PC-3 (cell line): ENCODE measurements at regions not wholly inside any gene's neighbourhood (a gene's known extent, or its start where the extent isn't known, plus 50 kb on each side); places are given as distances from the start of the nearest gene placed in this dataset.
A peak's percentile ranks its signal among the peaks of the same experiment; 100 is the strongest.

Experiments used
- ATAC-seq: fragments of 200-7000 bp; cut with Tn5 transposase; 2 replicates; pipeline ENCODE4 v1.9.1; 2020; ENCODE audit warnings: mild to moderate bottlenecking, moderate library complexity
- BruUV-seq: library from RNA; stranded (reverse); fragments of 400-500 nt; replicated peaks from 2 replicates; lab custom pipeline; 2021; lab: Mats Ljungman, UMichigan
- CTCF ChIA-PET: fragments of 300-600 bp; sonication (Branson Sonifier 250); formaldehyde crosslinking; loops from one replicate; lab custom pipeline; 2022; ENCODE audit warnings: antibody characterized with exemption; lab: Charles Lee
- POLR2A ChIA-PET: fragments of 300-600 bp; sonication (Branson Sonifier 250); formaldehyde crosslinking; loops from one replicate; lab custom pipeline; 2022; ENCODE audit warnings: antibody characterized with exemption; ENCODE audit not compliant: unreplicated experiment; lab: Charles Lee
- DNase-seq: peaks from one replicate; pipeline ENCODE4 v3.0.0-alpha.2; 2015
- H2AFZ ChIP-seq: fragments of 300-600 bp; sonication (generic); 2 replicates; pipeline ENCODE4 v1.6.0; 2016; ENCODE audit warnings: antibody characterized with exemption, low read length
- H3F3A ChIP-seq: fragments of 300-600 bp; sonication (generic); one replicate; pipeline ENCODE4 v1.6.0; 2017; ENCODE audit warnings: antibody characterized with exemption, low read length, control low read depth, mild to moderate bottlenecking; ENCODE audit not compliant: unreplicated experiment
- H3K27ac ChIP-seq: fragments of 300-600 bp; sonication (generic); 2 replicates; pipeline ENCODE4 v1.5.1; 2016; ENCODE audit warnings: mild to moderate bottlenecking, low read length
- H3K27me3 ChIP-seq: fragments of 300-600 bp; sonication (generic); 2 replicates; pipeline ENCODE4 v1.6.1; 2016; ENCODE audit warnings: low read length, mixed read lengths
- H3K36me3 ChIP-seq: fragments of 300-600 bp; sonication (generic); 2 replicates; pipeline ENCODE4 v1.6.1; 2016; ENCODE audit warnings: low read depth, mixed run types, low read length, mixed read lengths
- H3K4me1 ChIP-seq: fragments of 300-600 bp; sonication (generic); 2 replicates; pipeline ENCODE4 v1.5.1; 2016; ENCODE audit warnings: low read length; ENCODE audit not compliant: insufficient read depth
- H3K4me2 ChIP-seq: fragments of 300-600 bp; sonication (generic); 2 replicates; pipeline ENCODE4 v1.6.0; 2016; ENCODE audit warnings: low read length
- H3K4me3 ChIP-seq: fragments of 300-600 bp; sonication (generic); 2 replicates; pipeline ENCODE4 v1.5.1; 2016; ENCODE audit warnings: mild to moderate bottlenecking, low read length, mixed read lengths
- H3K79me2 ChIP-seq: fragments of 300-600 bp; sonication (generic); 2 replicates; pipeline ENCODE4 v1.6.1; 2017; ENCODE audit warnings: low read length, mixed read lengths
- H3K9ac ChIP-seq: fragments of 300-600 bp; sonication (generic); 2 replicates; pipeline ENCODE4 v1.6.0; 2016; ENCODE audit warnings: mild to moderate bottlenecking, low read length
- H3K9me2 ChIP-seq: fragments of 300-600 bp; sonication (generic); replicated peaks from 2 replicates; pipeline ENCODE4 v1.6.1; 2016; ENCODE audit warnings: mixed run types, low read length, mixed read lengths
- H3K9me3 ChIP-seq: fragments of 300-600 bp; sonication (generic); 2 replicates; pipeline ENCODE4 v1.6.1; 2016; ENCODE audit warnings: low read length, mixed read lengths
- H4K20me1 ChIP-seq: fragments of 300-600 bp; sonication (generic); 2 replicates; pipeline ENCODE4 v1.6.1; 2016; ENCODE audit warnings: low read length, mixed read lengths
- EZH2 ChIP-seq: fragments of 300-600 bp; sonication (generic); IDR thresholded peaks from one replicate; pipeline ENCODE4 v1.6.1; 2017; ENCODE audit warnings: antibody characterized with exemption, mild to moderate bottlenecking, low read length; ENCODE audit not compliant: unreplicated experiment
- EZH2phosphoT487 ChIP-seq: fragments of 300-600 bp; sonication (generic); IDR thresholded peaks from 2 replicates; pipeline ENCODE4 v1.6.1; 2018; ENCODE audit warnings: mild to moderate bottlenecking, antibody characterized with exemption, low read length, borderline replicate concordance
- intact Hi-C: fragments of 100-400 bp; cut with micrococcal nuclease; formaldehyde crosslinking; loops from 2 replicates; pipeline ENCODE4 v1.9.0; 2023
- TF ChIP-seq, protein P1 (sequence below): fragments of 300-600 bp; sonication (generic); conservative IDR thresholded peaks from 2 replicates; pipeline ENCODE4 v1.5.1; 2017; ENCODE audit warnings: antibody characterized with exemption, low read depth, mild to moderate bottlenecking, low read length

DNA sequence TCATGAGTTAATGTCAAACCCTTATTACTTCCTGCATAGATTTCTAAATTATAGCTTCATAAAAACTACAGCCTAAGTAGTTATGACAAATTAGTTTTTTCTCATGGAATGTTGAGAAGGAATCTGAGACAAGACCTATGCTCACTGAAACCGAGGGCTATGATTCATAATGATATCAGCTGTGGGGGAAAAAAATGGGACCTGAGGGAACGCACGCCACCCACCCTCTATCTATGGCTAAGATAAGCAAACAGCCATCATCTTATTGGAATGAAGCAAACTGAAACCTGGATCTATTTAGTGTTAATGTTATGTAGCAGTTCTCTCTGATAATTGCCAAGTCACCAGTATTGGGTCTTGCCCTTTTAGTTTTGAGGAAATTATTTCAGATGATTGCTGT is 906.9 kb upstream of the RAG2 start:
- Histone ChIP-seq H3K79me2 (no peaks in the 10 kb centered on the region), H3K27ac (peak overlapping the region; percentile 100), H3K9me2 (no peaks in the 10 kb centered on the region; the same call in 1 of the 2 replicates), H2AFZ (no peak overlapping the region), H3K36me3 (no peaks in the 10 kb centered on the region), H3K4me3 (peak overlapping the region; percentile 57; the same call in 1 of the 2 replicates), H3K4me2 (peak overlapping the region; percentile 81), H3K9ac (peak overlapping the region; percentile 95), H3K9me3 (no peaks in the 10 kb centered on the region), H3K4me1 (peaks cover 69% of the 10 kb centered on the region), H4K20me1 (no peaks in the 10 kb centered on the region), H3K27me3 (no peaks in the 10 kb centered on the region), H3F3A (peaks cover 12% of the 10 kb centered on the region)
- DNase-seq, result peak; percentile 96
- ChIA-PET CTCF (no interaction called here), POLR2A (interaction anchor here (0.5 kb wide), 1 partner anchor 240 kb away, joined by 4 read pairs; no protein-coding TSS in a partner anchor)
- peak; percentile 64 for ATAC-seq
- TF ChIP-seq EZH2 (no peak), EZH2phosphoT487 (no peak)
- TF ChIP-seq, protein P1, sequence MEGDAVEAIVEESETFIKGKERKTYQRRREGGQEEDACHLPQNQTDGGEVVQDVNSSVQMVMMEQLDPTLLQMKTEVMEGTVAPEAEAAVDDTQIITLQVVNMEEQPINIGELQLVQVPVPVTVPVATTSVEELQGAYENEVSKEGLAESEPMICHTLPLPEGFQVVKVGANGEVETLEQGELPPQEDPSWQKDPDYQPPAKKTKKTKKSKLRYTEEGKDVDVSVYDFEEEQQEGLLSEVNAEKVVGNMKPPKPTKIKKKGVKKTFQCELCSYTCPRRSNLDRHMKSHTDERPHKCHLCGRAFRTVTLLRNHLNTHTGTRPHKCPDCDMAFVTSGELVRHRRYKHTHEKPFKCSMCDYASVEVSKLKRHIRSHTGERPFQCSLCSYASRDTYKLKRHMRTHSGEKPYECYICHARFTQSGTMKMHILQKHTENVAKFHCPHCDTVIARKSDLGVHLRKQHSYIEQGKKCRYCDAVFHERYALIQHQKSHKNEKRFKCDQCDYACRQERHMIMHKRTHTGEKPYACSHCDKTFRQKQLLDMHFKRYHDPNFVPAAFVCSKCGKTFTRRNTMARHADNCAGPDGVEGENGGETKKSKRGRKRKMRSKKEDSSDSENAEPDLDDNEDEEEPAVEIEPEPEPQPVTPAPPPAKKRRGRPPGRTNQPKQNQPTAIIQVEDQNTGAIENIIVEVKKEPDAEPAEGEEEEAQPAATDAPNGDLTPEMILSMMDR, result no peak
- no TSS peak for BruUV-seq
- intact Hi-C loops, result loop anchor here (5.0 to 10.0 kb wide), 2 partner anchors 50 to 183 kb away; no protein-coding TSS in a partner anchor

GRCh38 chr11:37504060-37504611 is 906.1 kb upstream of the RAG2 start:
- CTCF ChIA-PET, result interaction anchor here (0.6 kb wide), 1 partner anchor 14 kb away, joined by 3 read pairs; no protein-coding TSS in a partner anchor
- H3K9ac ChIP-seq, result peak overlapping the region; percentile 95
- no TSS peak for BruUV-seq
- TF ChIP-seq EZH2phosphoT487 (no peak), EZH2 (no peak)
- TF ChIP-seq, protein P1, result no peak
- ATAC-seq, result peak; percentile 78
- no peaks in the 10 kb centered on the region for H3K79me2 ChIP-seq
- H3K27ac ChIP-seq, result peak overlapping the region; percentile 100
- intact Hi-C loops, result loop anchor here (5.0 to 10.0 kb wide), 2 partner anchors 49 to 182 kb away; no protein-coding TSS in a partner anchor
- H3K36me3 ChIP-seq, result no peaks in the 10 kb centered on the region
- H2AFZ ChIP-seq, result peak overlapping the region; percentile 42
- no peaks in the 10 kb centered on the region; the same call in 1 of the 2 replicates for H3K9me2 ChIP-seq
- DNase-seq, result peak; percentile 92
- H3F3A ChIP-seq, result peaks cover 12% of the 10 kb centered on the region
- no peaks in the 10 kb centered on the region for H3K9me3 ChIP-seq
- no peaks in the 10 kb centered on the region for H3K27me3 ChIP-seq
- H4K20me1 ChIP-seq, result no peaks in the 10 kb centered on the region
- POLR2A ChIA-PET, result interaction anchor here (0.5 kb wide), 1 partner anchor 239 kb away, joined by 4 read pairs; no protein-coding TSS in a partner anchor
- peaks cover 65% of the 10 kb centered on the region for H3K4me1 ChIP-seq
- H3K4me3 ChIP-seq, result peak overlapping the region; percentile 57
- H3K4me2 ChIP-seq, result peak overlapping the region; percentile 81
